ENCODE measurements at regions not wholly inside any gene's neighbourhood (a gene's known extent, or its start where the extent isn't known, plus 50 kb on each side); places are given as distances from the start of the nearest gene placed in this dataset.
"Not testable (repeated sequence)": the region's sequence is repeated elsewhere in the genome, so short reads cannot be mapped to it uniquely, and the experiment has no call there.

DNA sequence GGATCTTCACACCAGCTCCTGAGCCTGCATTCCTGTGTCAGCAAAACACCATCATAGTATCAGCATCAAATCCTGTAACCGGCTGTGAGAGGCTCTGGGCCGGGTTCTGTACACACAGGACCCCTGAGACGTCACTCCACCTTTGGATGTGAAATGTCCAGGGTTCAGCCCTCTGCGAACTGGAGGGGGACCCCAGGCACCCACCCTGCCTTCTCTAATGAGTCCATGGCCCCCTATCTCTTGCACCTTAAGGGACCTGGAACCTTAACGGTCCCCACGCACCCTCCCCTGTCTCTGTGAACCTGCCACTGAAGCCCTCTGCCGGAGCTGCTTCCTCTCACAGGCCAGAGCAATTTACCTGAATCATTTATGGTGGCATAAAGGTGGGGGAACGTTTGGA, 257.8 kb downstream of the NPHP4 start:
- no peak for DNase-seq (ENCODE audit: low read depth)

DNA sequence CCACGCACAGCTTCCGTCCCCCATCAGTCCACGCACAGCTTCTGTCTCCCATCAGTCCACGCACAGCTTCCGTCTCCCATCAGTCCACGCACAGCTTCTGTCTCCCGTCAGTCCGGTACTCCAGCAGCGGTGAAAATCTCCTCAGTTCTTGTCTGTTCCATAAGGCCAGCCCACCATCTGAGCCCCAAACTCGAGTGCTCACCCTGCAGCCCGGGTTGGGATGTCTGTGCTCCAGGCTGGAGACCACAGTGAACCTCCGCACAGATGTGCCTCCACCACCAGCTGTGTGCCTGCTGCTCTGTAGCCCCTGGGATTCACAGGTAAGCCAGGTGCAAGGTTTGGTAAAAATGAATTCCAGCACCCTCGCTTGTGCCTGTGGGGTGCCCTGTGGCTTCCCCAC, 258.6 kb downstream of the NPHP4 start:
- DNase-seq (ENCODE audit: low read depth): no peak

DNA sequence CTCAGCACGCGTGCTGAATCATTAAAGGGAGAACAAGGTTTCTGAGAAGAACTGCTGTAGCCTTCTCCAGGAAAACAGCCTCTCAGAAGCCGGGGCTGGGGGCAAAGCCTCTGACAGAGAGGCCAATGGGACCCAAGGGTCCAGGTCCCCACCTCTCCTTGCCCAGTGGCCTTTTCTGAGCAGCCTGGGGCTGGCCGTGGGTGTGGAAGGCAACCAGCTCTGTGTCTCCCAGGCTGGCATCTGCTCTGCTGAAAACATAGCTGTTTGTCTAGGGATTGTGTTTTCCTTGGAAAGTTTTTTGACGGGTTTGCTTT, 261.2 kb downstream of the NPHP4 start:
- DNase-seq (ENCODE audit: low read depth): no peak

DNA sequence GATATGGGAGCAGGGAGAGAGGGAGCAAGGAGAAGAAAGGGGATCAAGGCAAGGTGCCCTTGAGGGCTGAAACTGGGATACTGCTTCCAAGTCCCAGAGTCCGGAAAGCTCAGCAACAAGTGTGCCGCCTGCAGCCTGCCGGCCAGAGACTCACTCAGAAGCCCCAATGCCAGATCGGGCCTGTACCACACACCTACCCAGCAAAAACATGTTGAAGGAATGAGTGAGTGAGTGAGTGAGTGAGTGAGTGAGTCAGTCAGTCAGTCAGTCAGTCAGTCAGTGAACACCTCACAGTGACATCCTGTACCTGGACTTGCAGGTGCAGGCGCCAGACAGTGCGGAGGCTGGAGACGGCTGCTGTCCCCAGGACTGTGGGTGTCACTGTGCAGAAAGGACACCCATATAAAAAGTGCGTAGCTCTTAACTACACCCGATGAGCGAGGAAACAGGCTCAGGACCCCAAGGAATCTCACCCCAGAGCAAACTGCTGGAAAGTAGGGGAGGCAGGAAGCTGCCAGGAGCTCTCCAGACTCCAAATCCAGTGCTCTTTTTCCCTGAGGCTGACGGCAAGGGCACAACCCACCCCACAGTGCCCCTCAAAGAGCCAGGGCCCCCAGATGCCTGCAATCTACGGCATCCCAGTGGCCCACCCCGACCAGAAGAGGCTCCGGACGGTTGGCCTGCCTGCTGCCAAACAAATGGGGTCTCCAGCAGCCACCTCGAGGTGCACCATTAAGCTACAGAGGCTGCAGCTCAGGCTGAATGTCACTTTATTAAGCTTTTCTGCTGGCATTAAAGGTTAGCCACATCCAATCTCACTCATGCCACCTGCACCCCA, 261.7 kb downstream of the NPHP4 start:
- DNase-seq (ENCODE audit: low read depth): no peak

DNA sequence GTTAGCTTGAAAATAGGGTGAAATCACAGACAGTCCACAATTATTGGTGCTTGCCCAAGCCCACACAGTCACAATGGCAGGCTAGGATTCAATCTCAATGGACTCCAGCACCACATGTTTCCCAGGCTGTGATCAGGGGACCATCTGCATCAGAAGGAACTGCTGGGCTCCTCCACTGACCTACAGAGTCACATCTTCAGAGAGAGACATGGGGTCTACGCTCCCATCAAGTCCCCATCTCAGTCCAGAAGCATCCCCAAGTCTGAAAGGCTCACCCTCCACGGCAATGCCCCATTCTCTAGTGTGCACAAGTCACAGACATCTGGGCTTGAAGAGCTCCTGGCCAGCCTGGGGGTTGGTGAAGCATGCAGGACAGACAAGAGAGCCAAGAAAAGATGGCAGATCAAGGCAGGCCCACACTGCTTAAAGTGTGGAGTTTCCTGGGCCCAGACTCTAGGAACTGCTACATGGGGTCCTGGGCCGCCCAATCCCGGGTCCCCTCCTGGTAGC, 262.5 kb downstream of the NPHP4 start:
- no peak for DNase-seq (ENCODE audit: low read depth)

DNA sequence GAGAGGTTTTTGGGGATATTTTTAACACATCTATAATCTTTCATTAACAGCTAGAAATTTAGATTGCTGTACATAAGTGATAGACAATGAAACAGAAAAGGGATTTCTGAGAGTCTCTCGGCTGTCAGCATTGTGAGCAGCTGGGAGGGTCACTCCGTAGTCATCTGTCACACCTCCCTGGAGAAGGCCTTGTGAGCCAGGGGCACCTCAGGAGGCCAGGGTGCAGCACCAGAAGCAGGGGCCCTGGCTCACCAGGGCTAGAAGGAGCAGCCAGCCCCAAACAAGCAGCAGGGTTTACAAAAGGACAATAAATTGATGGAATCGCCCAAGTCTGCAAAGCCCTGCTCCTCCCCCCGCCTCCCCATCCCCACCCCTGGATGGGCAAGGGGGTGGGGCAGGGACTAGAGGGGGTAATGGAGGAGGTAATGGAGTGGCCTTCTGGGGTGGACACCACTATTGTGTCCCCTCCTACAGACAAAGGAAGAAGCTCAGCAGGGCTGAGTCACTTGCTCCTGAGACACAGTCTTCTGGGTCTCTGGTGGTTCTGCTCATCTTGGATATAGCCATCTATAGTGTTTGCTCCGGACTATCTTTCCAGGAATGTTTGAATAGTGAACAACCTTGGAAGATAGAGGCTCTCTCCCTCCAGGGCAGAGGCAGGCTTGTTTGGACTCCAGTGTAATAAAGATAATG, 263.4 kb downstream of the NPHP4 start:
- no peak for DNase-seq (ENCODE audit: low read depth)

DNA sequence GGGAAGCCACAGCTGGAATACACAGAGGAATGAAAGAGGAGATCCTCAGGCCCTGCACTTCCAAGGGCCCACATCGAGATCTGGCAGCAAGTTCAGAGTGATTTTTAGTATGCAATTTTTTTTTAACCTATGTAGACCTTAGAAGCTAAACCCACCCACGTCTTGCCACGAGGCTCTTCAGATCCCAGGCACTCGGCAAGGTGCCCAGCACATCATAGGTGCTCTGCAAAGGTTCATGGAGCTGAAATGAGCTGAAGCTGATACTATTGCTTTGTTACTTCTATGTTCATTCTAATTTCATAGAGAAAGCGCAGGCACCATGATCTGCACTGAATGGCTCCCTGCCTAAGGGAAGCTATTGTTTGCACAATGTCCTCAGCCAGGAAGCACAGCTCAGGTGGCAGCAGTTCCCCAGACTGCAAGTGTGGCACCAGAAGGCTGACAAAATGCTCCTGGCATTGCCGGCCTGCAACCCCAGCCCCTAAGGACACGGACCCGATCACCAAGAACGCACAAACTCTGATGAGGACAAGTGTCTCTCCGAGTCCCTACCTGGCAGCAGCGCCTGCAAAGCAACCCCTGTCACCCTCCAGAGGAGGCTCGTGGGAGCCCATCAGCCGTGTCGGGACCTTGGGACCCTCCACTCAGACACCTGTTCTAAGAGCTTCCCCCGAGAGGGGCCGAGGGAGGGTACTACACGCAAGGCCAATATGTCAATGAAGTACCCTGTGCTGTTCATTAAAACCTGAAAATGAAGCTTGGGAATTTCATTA, 264.2 kb downstream of the NPHP4 start:
- DNase-seq (ENCODE audit: low read depth): no peak

DNA sequence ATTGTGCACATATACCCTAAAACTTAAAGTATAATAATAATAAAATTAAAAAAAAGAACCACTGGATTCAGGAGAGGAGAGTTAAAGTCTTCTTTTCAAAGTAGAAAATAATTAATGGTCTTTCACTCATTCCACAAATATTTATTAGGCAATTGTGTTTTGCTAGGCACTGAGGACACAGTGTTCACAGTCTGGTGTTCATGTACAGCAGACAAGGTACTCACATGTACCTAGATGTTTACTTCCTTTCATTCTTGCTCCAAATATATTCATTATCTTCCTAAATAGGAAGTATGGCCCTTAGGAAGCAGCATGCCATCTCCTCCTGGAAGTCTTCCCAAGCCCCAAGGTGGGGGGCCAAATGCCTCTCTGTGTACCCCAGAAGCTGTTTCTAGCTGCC, 265.0 kb downstream of the NPHP4 start:
- DNase-seq (ENCODE audit: low read depth): no peak

DNA sequence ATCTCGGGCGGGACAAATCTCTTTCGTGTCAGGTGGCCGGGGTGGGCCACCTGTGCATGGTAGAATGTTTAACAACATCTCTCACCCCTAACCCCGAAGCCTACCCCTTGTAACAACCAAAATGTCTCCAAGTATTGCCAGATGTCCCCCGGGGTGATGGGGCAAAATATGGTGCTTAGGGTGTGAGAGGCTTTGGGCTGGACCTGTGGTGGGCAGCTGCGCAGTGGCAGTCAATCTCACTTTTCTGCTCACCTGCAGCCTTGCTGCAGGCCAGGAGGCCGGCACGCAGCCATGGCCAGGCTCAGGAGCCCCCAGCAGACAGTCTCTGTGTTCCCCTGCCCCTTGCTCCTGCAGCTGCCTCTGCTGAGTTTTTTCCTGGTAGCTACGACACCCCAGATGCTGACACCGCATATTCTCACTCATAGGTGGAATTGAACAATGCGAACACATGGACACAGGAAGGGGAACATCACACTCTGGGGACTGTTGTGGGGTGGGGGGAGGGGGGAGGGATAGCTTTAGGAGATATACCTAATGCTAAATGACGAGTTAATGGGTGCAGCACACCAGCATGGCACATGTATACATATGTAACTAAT, 265.5 kb downstream of the NPHP4 start:
- not testable (repeated sequence) for DNase-seq (ENCODE audit: low read depth)

DNA sequence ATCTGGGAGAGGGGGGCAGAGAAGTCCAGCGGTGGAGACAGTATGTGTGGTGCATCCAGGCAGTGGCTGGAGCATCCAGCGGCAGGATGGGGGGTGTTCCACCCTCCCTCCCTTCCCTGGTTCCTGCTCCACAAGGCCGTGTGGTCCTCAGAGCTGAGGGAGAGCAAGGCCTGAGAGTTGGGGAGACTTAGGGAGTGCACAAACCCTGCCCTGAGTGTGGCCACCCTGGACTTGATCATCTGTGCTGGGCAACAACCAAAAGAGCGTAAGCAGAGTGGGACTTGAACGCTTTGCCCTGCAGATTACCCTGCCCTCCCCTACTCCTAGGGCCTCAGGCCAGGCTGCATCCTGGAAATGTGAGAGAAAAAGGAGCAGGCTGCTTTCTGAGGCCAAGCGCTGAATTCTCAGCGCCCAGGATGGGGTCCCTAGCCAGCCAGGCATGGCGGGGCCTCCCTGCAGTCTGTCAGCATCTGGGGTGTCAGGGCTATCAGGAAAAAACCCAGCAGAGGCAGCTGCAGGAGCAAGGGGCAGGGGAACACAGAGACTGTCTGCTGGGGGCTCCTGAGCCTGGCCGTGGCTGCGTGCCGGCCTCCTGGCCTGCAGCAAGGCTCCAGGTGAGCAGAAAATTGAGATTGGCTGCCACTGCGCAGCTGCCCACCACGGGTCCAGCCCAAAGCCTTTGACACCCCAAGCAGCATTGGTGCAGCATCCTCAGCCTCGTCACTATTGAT, 266.2 kb downstream of the NPHP4 start:
- no peak for DNase-seq (ENCODE audit: low read depth)

DNA sequence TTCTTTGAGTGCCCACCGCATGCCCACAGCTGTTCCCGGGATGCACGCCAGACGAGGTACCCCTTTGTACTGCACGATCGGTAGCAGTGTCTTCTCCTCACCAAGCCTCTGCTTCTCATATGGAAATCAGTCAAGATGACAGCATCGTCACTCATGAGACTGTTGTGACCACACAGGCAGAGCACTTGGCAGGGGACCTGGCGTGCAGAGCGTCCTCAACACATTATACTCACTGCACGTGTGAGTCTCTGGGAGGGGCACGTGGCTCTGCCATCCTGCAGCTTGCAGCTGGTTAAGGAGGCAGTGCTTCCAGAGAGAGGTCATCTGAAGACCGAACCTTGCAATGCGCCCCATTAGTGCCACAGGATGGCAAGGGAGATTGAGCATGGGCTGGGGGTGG, 266.8 kb downstream of the NPHP4 start:
- DNase-seq (ENCODE audit: low read depth): no peak

DNA sequence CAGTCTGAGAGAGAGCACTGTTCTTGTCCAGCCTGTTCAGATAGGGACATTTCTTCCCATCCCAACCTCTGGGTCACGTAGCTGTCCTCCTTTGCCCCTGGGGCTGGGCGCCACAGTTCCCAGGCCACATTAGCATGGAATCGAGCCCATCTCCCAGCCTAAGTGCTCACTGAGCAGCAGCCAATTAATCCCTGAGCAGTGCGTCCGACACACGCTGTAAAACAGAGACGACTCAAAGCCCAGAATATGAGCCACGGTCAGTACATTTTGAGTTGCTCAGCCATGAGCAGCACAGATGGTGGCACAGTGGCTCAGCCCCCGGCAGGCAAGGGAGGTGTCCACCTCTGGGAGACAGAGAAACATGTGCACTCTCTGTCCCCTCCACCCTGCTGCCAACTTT, 267.4 kb downstream of the NPHP4 start:
- no peak for DNase-seq (ENCODE audit: low read depth)

DNA sequence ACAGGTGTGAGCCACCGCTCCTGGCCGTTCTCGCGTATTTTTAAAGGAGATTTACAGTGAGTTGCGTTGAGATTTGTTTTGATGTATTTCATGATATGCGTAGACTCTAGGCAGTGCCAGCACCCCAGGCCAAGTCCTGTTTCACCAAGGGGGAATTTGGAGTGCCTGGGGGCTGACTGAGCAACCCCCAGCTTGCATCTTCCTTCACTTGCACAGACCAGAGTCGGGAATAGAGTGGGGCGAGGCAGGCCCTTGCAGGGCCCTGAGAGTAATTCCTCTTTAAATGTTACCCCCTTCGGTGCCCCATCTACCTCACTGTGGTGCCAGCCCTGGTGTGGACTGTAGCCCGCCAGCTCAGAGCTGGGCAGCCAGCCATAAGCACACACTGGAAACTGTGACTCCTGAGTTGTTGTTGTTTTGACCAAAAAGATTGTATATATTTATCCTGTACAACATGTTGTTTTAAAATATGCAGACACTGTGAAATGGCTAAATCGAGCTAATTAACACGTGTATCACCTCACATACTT, 269.5 kb downstream of the NPHP4 start:
- DNase-seq (ENCODE audit: low read depth): no peak

DNA sequence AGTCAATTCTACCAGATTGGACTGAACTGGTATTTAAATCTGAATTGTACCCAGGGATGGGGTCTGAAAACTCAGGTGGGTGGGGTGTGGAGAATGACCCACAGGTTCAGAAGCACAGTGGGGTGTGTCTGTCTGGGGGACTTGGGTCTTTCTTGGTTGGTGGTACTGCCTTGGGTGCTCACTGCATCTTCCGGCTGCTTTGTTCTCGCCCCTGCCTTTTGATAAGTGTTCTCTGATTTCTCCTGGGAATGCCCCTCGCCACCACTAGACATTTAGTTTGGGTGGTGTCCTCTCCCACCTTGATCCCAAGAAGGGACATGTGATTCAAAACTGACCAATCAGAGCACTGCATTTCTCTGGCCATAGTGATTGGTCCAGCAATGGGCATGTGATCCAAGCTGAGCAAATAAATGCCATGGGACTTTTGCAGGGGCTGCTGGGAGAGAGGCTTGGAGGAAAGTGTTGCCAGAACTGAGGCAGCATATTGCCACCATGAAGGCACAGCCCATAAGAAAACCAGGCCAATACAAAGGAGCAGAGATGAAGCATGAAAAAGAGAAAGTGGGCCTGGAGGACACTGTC, 270.5 kb downstream of the NPHP4 start:
- no peak for DNase-seq (ENCODE audit: low read depth)

DNA sequence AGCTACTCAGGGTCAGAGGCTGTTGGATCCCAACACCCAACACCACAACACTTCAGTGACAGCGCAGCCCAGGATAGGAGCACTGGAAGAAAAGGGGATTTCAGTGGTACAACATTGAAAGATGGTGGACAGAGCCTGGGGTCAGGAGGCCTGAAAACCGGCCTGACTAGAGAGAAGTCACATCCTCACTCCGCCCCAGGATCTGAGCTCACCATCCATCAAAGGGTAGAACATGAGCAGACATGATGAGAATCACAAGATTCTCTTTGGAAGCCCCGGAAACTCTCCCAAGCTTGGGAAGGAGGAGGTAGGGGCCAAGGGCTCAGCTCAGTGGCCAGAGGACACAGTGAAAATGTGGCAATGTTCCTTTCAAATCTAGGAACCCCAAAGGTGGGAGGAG, 271.3 kb downstream of the NPHP4 start:
- DNase-seq (ENCODE audit: low read depth): no peak

DNA sequence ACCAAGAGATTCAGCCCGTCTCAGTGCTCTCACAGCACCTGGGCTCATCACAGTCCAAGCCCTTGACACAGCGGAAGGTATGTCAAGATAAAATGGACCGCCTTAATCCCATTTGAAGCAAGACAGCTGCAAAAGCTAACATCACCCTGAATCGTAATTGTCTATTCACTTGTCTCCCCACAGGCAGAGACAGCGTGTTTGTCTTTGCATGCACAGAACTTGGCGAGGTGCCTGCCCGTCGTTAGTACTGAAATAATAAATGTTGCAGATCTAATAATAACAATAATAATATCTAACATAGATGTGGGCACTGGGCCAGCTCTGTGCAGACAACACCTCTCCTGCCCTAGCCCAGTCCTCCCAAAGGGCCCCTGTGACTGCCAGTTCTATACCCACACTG, 271.7 kb downstream of the NPHP4 start:
- DNase-seq (ENCODE audit: low read depth): no peak

DNA sequence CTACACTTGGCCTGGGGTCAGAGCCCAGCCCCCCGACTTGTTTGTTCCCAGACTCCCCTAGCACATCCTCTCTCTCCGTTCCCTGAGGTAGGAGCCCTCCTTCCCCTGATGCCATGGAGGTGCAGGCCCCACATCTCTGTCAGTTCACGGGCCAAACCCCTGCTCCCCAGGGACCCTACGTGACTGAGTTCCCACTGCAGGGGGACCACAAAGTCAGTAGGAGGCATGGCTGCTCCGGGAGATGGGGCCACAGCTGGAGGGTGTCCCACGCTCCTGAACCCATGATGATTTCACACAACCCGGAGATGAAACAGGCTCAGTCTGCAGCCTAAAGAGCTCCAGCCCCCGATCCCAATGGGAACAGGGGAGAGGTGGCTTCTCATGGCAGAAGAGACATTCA, 272.2 kb downstream of the NPHP4 start:
- no peak for DNase-seq (ENCODE audit: low read depth)

DNA sequence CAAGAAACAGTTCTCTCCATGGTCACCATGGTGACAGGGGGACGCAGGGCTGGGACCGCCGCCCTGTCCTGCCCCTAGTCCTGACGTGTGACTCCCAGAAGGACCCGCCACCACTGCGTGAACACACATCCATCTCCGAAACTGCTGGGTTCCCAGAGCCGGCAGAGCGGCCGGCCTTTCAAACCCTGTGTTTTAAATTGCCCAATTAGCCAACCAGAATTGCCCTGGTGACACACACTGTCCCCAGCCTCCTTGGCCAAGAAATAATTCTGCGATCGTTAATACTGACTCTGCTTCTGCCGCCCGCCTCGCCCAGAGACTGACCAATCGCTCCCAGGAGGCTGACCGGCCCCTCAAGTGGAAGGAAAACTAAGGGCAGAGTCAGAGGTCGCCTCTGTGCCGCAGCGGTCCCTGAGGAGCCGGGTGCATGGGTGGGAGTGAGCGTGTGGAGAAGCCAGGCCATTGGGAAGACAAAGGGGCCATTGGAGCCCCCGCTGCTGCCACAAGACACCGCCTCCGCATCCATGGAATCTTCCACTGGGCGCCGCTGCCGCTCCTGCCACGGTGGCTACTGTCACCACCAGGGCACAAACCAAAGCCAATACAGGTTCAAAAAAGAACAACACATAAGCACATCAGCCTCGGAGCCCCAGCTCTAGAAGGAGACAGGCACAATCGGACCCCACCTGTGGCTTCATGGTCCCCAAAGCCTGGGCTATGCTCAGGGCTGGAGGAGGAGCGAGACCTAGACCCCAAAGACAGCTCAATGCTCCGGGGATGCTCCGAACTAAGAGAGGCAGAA, 273.2 kb downstream of the NPHP4 start:
- no peak for DNase-seq (ENCODE audit: low read depth)

DNA sequence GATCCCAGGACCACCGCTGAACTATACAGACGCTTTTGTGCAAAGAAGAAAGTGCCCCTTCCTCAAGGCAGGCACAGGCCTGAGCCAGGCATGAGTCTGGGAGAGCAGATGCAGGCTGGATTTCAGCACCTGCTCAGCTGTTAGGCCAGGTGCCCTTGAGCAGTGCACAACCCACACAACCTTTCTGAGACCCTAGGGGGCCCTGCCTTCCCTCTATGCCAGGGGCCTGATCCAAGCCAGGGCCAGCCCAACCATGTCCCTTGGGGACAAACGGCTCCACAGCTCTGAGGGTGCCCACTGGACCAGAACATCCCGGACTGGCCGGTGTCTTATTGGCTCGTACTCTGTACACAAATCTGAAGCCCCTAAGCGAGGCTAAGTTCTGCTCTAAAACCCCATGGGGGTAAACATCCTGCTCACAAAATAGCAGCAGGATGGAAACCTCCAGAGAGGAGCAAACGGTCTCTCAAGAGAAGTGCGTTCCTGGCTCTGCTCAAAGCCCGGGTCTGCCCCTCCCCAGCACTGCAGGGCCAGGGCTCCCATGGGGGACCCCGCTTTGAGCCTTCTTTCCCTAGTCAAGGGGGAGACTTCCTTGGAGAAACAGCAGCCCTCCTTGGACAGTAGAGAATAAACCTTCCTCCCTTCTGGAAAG, 275.1 kb downstream of the NPHP4 start:
- DNase-seq (ENCODE audit: low read depth): no peak

DNA sequence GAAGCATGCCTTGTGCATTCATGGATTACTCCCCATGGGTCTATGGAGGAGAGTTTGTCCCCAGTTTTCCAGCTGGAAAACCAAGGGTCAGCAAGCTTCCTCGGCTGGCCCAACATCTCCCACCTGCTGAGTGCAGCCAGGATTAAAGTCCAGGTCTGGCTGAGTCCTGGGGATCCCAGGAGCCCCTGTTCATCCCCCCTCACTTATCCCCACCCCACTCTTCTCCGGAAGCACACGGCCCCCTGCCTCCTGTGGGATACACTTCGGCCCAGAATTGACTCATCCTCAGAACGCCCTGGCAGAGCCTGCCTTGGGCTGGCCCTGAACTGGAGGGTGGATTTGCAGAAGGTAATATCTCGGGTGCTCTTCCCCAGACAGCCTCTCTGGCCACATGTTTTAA, 276.1 kb downstream of the NPHP4 start:
- DNase-seq (ENCODE audit: low read depth): no peak

Measured in renal cortical epithelial cell (primary cell).